ENCODE measurements at regions not wholly inside any gene's neighbourhood (a gene's known extent, or its start where the extent isn't known, plus 50 kb on each side); places are given as distances from the start of the nearest gene placed in this dataset.

DNA sequence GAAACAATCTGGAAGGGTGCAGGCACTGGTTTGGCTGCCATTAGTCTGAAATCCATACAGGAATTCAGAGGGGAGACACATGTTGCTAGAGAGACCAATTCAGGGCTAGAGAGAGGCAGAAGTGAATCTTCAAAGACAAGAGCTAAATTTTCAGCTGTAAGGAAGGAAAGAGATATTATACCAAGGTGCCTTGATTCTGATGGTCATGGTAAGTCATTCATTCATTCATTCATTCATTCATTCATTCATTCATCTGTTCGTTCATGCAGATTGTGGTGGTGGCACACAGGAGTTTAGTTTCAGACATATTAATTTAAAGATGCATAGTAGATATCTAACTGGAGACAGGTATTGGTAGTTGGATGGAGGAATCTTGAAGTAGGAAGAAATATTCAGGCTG lies 1493.5 kb upstream of the TMEM132C start:
- no peaks in the 10 kb centered on the region for H3K36me3 Mint-ChIP-seq

DNA sequence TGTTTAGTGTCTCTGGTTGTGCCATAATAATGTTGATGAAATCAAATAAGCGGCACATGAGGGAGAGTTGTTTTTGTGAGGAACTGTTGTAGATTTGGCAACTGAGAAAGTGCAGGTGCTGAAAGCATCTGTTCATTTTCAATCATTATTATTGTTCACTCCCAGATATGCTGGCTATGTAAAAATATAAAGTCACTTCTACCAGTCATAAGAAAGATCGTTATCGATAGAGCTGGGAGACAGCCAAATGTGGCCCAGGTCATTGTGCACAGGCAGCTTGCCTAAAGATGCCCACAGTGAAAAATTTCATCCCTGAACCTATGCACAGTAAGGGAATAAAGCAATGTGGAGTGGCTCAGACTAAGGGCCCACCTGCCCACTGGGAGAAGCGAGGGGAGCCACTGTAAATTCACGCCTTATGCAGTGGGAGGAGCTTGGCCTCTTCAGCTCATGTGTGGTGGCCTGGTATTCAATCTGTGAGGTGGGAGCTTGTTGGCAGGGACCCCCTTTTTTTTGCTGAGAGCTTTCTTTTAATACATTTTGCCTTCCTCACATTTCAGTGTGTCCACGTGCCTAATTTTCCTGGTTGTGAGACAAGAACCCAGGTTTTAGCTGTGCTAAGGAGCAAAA lies 1490.8 kb upstream of the TMEM132C start:
- DNase-seq: no peak
- Histone ChIP-seq H3K4me1 (ENCODE audit: control insufficient read depth, insufficient read depth, low read length) (no peaks in the 10 kb centered on the region), H3K27me3 (ENCODE audit: control insufficient read depth, insufficient read depth, low read length) (no peaks in the 10 kb centered on the region), H3K9me3 (ENCODE audit: control insufficient read depth, insufficient read depth, low read length) (no peaks in the 10 kb centered on the region), H3K36me3 (ENCODE audit: control insufficient read depth, insufficient read depth, low read length) (no peaks in the 10 kb centered on the region), H3K4me3 (ENCODE audit: low read length) (no peak overlapping the region), H3K27ac (ENCODE audit: low read length) (no peak overlapping the region)
- peaks cover 0 to 6% of the 10 kb centered on the region in 2 donors for H3K4me1 Mint-ChIP-seq
- 90% methylated on average over 5 of the region's 6 CpGs for WGBS (ENCODE audit: insufficient coverage)
- H3K9me3 Mint-ChIP-seq: peaks cover 7 to 15% of the 10 kb centered on the region in 2 donors
- intact Hi-C loops (cut with micrococcal nuclease): no loop called here
- no peak overlapping the region for H3K27ac Mint-ChIP-seq
- no peak overlapping the region for H3K4me3 Mint-ChIP-seq
- no peak for ATAC-seq
- H3K27me3 Mint-ChIP-seq (ENCODE audit: low read depth in 2 of 2): no peaks in the 10 kb centered on the region
- TF ChIP-seq, protein P1, sequence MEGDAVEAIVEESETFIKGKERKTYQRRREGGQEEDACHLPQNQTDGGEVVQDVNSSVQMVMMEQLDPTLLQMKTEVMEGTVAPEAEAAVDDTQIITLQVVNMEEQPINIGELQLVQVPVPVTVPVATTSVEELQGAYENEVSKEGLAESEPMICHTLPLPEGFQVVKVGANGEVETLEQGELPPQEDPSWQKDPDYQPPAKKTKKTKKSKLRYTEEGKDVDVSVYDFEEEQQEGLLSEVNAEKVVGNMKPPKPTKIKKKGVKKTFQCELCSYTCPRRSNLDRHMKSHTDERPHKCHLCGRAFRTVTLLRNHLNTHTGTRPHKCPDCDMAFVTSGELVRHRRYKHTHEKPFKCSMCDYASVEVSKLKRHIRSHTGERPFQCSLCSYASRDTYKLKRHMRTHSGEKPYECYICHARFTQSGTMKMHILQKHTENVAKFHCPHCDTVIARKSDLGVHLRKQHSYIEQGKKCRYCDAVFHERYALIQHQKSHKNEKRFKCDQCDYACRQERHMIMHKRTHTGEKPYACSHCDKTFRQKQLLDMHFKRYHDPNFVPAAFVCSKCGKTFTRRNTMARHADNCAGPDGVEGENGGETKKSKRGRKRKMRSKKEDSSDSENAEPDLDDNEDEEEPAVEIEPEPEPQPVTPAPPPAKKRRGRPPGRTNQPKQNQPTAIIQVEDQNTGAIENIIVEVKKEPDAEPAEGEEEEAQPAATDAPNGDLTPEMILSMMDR (IDR thresholded peaks at IDR 0.05): no peak
- H3K36me3 Mint-ChIP-seq: no peaks in the 10 kb centered on the region

More for the DNA sequence above, 1493.5 kb upstream of the TMEM132C start:
- Histone ChIP-seq H3K4me1 (ENCODE audit: control insufficient read depth, insufficient read depth, low read length) (peaks cover 5% of the 10 kb centered on the region), H3K36me3 (ENCODE audit: control insufficient read depth, insufficient read depth, low read length) (no peaks in the 10 kb centered on the region), H3K27me3 (ENCODE audit: control insufficient read depth, insufficient read depth, low read length) (no peaks in the 10 kb centered on the region), H3K4me3 (ENCODE audit: low read length) (no peak overlapping the region), H3K27ac (ENCODE audit: low read length) (no peak overlapping the region), H3K9me3 (ENCODE audit: control insufficient read depth, insufficient read depth, low read length) (peaks cover 4% of the 10 kb centered on the region)
- H3K4me1 Mint-ChIP-seq: peaks cover 0 to 6% of the 10 kb centered on the region in 2 donors
- peak overlapping the region in 1 of 2 donors; percentile 6 for H3K27ac Mint-ChIP-seq
- peaks cover 7 to 18% of the 10 kb centered on the region in 2 donors for H3K9me3 Mint-ChIP-seq
- TF ChIP-seq, protein P1 (IDR thresholded peaks at IDR 0.05): no peak
- ATAC-seq: no peak
- H3K27me3 Mint-ChIP-seq (ENCODE audit: low read depth in 2 of 2): no peaks in the 10 kb centered on the region
- no peak overlapping the region for H3K4me3 Mint-ChIP-seq
- intact Hi-C loops (cut with micrococcal nuclease): no loop called here
- no peak for DNase-seq
- no CpG with 5 or more reads among the region's 1 CpG for WGBS (ENCODE audit: insufficient coverage)

DNA sequence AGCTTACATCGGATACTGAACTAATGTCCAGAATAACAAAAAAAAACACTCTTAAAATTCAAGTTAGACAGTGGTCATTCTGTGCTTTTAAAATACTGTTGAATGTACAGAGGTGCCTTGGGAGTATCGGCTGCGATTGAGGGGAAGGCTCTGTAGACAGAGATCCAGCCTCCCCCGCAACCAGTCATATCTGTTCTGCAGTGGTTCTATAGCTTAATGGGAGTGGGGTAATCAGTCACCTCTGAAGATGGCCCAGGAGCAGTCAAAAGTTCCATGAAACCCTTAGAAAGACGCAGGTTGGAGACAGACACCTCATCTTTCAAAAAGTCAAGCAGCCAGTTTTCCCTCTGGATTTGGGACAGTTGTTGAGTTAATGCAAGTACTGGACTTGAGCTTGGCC lies 1486.6 kb upstream of the TMEM132C start:
- Mint-ChIP-seq H3K4me1 (no peaks in the 10 kb centered on the region), H3K36me3 (no peaks in the 10 kb centered on the region), H3K27me3 (ENCODE audit: low read depth in 2 of 2) (no peaks in the 10 kb centered on the region), H3K4me3 (no peak overlapping the region), H3K9me3 (peaks cover 3 to 6% of the 10 kb centered on the region in 2 donors), H3K27ac (no peak overlapping the region)
- intact Hi-C loops (cut with micrococcal nuclease): no loop called here
- H3K4me1 ChIP-seq (ENCODE audit: control insufficient read depth, insufficient read depth, low read length): no peaks in the 10 kb centered on the region
- H3K36me3 ChIP-seq (ENCODE audit: control insufficient read depth, insufficient read depth, low read length): no peaks in the 10 kb centered on the region
- WGBS (ENCODE audit: insufficient coverage): 88% methylated on average over 4 of the region's 5 CpGs
- DNase-seq: no peak
- ATAC-seq: no peak
- TF ChIP-seq, protein P1 (IDR thresholded peaks at IDR 0.05): no peak
- no peaks in the 10 kb centered on the region for H3K9me3 ChIP-seq (ENCODE audit: control insufficient read depth, insufficient read depth, low read length)
- H3K27ac ChIP-seq (ENCODE audit: low read length): no peak overlapping the region
- no peak overlapping the region for H3K4me3 ChIP-seq (ENCODE audit: low read length)
- no peaks in the 10 kb centered on the region for H3K27me3 ChIP-seq (ENCODE audit: control insufficient read depth, insufficient read depth, low read length)

DNA sequence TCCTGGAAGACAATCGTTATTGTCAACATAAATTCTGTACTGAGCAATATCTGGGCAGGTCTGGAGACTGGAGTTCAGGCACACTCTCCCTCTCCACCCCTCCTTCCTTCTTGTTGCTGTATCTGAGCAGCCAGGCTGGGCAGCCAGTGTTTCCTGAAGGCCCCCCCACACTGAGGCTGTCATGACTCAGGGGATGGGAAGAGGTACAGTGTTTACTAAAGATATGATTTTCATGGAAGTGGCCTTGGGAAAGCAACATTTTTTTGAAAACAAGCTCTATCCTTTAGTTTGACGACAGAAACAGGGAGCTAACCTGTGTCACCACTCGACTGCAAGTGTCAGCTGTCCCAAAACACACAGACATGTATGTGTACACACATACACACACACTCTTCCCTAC lies 1485.4 kb upstream of the TMEM132C start:
- Histone ChIP-seq H3K9me3 (ENCODE audit: control insufficient read depth, insufficient read depth, low read length) (no peaks in the 10 kb centered on the region), H3K4me3 (ENCODE audit: low read length) (no peak overlapping the region), H3K27ac (ENCODE audit: low read length) (no peak overlapping the region), H3K4me1 (ENCODE audit: control insufficient read depth, insufficient read depth, low read length) (no peaks in the 10 kb centered on the region), H3K36me3 (ENCODE audit: control insufficient read depth, insufficient read depth, low read length) (no peaks in the 10 kb centered on the region), H3K27me3 (ENCODE audit: control insufficient read depth, insufficient read depth, low read length) (no peaks in the 10 kb centered on the region)
- H3K27me3 Mint-ChIP-seq (ENCODE audit: low read depth in 2 of 2): no peaks in the 10 kb centered on the region
- DNase-seq (no peak), ATAC-seq (no peak)
- H3K4me1 Mint-ChIP-seq: no peaks in the 10 kb centered on the region
- H3K9me3 Mint-ChIP-seq: peaks cover 2 to 3% of the 10 kb centered on the region in 2 donors
- intact Hi-C loops (cut with micrococcal nuclease): no loop called here
- no peak overlapping the region for H3K4me3 Mint-ChIP-seq
- H3K36me3 Mint-ChIP-seq: no peaks in the 10 kb centered on the region
- WGBS (ENCODE audit: insufficient coverage): 73% methylated on average over 3 of the region's 3 CpGs
- TF ChIP-seq, protein P1 (IDR thresholded peaks at IDR 0.05): no peak
- no peak overlapping the region for H3K27ac Mint-ChIP-seq

All from natural killer cell (primary cell).